Coronary artery (tissue), 2 donors: ENCODE measurements at regions not wholly inside any gene's neighbourhood (a gene's known extent, or its start where the extent isn't known, plus 50 kb on each side); places are given as distances from the start of the nearest gene placed in this dataset.
"Not testable (repeated sequence)": the region's sequence is repeated elsewhere in the genome, so short reads cannot be mapped to it uniquely, and the experiment has no call there.

Experiments used
- DNase-seq: peaks from one replicate; pipeline ENCODE4 v3.0.0-alpha.2; 2017; ENCODE audit warnings: low spot score
- H3K27ac ChIP-seq, 2 donors: fragments of 200-600 bp; sonication (generic); one replicate each; pipeline ENCODE4 v1.5.1; 2016 to 2019
- H3K4me3 ChIP-seq: fragments of 200-600 bp; sonication (generic); 2 replicates; pipeline ENCODE4 v1.5.1; 2016; ENCODE audit warnings: mild to moderate bottlenecking, moderate library complexity
- CTCF ChIP-seq: fragments of 200-600 bp; sonication (generic); IDR thresholded peaks from one replicate; pipeline ENCODE4 v1.5.1; 2019; ENCODE audit warnings: antibody characterized with exemption

DNA sequence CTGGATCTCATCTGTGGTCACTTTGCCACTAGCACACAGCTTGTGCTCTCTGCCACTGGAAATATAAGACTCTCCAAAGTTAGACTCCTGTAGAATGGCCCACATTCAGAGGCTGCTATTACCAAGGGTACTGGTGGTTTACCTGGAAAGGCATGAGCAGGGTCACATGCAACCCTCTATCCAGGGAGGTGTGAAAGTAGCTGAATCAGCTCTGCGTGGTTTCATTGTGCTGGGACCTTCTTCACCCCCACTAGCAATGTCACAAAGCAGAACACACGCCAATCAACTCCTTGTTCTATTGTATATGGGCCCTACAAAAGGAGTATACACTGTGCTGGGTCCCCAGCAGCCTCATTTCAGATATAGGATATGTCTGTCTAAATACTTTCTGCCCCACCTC, 353.6 kb upstream of the AUTS2 start:
- no peak overlapping the region for H3K4me3 ChIP-seq
- no peak for DNase-seq
- TF ChIP-seq CTCF = no peak
- no peak overlapping the region for H3K27ac ChIP-seq

DNA sequence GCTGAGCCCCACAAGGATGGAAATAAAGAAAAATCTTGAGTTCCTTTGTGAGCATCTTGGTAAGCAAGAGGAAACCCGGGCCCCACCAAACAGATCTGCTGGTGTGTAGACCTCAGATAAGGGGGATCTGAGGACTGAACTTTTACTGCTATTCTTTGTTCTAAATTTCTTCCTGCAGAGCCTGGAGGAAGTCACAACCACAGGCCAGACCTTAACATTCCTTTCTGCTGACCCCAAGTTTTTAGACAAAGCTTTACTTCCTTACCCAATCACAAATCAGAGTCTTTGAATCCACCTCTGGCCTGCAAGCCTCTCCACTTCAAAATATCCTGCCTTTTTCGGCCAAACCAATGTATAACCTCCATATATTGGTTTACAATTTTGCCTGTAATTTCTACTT, 352.6 kb upstream of the AUTS2 start:
- no peak for TF ChIP-seq CTCF
- DNase-seq = no peak
- Histone ChIP-seq H3K27ac (peak overlapping the region in 1 of 2 donors; percentile 2), H3K4me3 (no peak overlapping the region)

- TF ChIP-seq CTCF = no peak
- H3K27ac ChIP-seq = peak overlapping the region in 1 of 2 donors; percentile 2
- no peak for DNase-seq
- H3K4me3 ChIP-seq = no peak overlapping the region
Measured at GRCh38 chr7:69246758-69247157, 351.5 kb upstream of the AUTS2 start.

GRCh38 chr7:69248382-69248828, 349.9 kb upstream of the AUTS2 start:
- H3K4me3 ChIP-seq, H3K27ac ChIP-seq, DNase-seq: not testable (repeated sequence)

GRCh38 chr7:69250958-69251357, 347.3 kb upstream of the AUTS2 start:
- TF ChIP-seq CTCF = no peak
- DNase-seq = no peak
- no peak overlapping the region for H3K4me3 ChIP-seq

GRCh38 chr7:69254643-69255042, 343.6 kb upstream of the AUTS2 start:
- DNase-seq = no peak
- TF ChIP-seq CTCF = no peak
- Histone ChIP-seq H3K27ac (no peak overlapping the region), H3K4me3 (no peak overlapping the region)

More at GRCh38 chr7:69250958-69251357, 347.3 kb upstream of the AUTS2 start:
- H3K27ac ChIP-seq = no peak overlapping the region

GRCh38 chr7:69256634-69257081, 341.6 kb upstream of the AUTS2 start:
- peak overlapping the region in 1 of 2 donors; percentile 70 for H3K27ac ChIP-seq
- DNase-seq = peak; percentile 79
- no peak overlapping the region for H3K4me3 ChIP-seq
- TF ChIP-seq CTCF = no peak

DNA sequence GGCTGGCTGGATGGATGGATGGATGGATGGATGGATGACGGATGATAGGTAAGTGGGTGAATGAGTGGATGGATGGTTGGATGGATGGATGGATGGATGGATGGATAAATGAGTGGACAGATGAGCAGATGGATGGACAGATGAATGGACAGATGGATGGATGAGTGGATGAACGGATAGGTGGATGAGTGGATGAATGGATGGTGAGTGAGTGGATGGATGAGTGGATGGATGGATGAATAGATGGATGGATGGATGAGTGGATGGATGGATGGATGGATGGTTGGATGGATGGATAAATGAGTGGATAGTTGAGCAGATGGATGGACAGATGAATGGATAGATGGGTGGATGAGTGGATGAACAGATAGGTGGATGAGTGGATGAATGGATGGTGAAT, 340.7 kb upstream of the AUTS2 start:
- Histone ChIP-seq H3K4me3 (no peak overlapping the region), H3K27ac (no peak overlapping the region)
- DNase-seq = no peak
- no peak for TF ChIP-seq CTCF
